CD14-positive monocyte (primary cell): ENCODE measurements at regions not wholly inside any gene's neighbourhood (a gene's known extent, or its start where the extent isn't known, plus 50 kb on each side); places are given as distances from the start of the nearest gene placed in this dataset.

ENCODE experiments used
- DNase-seq, 3 donors: peaks; one replicate each; pipeline ENCODE4 v3.0.0-alpha.2; 2011 to 2022
- H2AFZ ChIP-seq: 2 replicates; pipeline ENCODE4 v1.6.0; 2012; ENCODE audit warnings: mild to moderate bottlenecking, low read depth, low read length, inconsistent platforms; ENCODE audit not compliant: insufficient read depth, poor library complexity, severe bottlenecking
- H3K27ac ChIP-seq, 2 donors: 1 replicate in 1 of 2; 2 replicates in 1 of 2; pipeline ENCODE4 v1.5.1; 2012 to 2013; ENCODE audit warnings: low read length in 2 of 2, control low read depth in 1 of 2, inconsistent platforms in 1 of 2, low read depth in 1 of 2, mild to moderate bottlenecking in 1 of 2
- H3K27me3 ChIP-seq, 2 donors: one replicate each; pipeline versions ENCODE4 v1.6.0 to v1.6.1; 2011 to 2013; ENCODE audit warnings: low read length in 2 of 2; ENCODE audit not compliant: control insufficient read depth in 2 of 2, insufficient read depth in 2 of 2
- H3K36me3 ChIP-seq, 2 donors: replicated peaks in 1 of 2; 1 replicate in 1 of 2; 2 replicates in 1 of 2; pipeline versions ENCODE4 v1.5.1 to v1.6.1; 2012 to 2013; ENCODE audit warnings: low read length in 2 of 2, control low read depth in 1 of 2, inconsistent platforms in 1 of 2, mild to moderate bottlenecking in 1 of 2; ENCODE audit not compliant: insufficient read depth in 2 of 2, control insufficient read depth in 1 of 2
- H3K4me1 ChIP-seq, 2 donors: 1 replicate in 1 of 2; 2 replicates in 1 of 2; pipeline versions ENCODE4 v1.5.1 to v1.6.1; 2012 to 2013; ENCODE audit warnings: low read length in 2 of 2, control low read depth in 1 of 2, inconsistent platforms in 1 of 2, mild to moderate bottlenecking in 1 of 2, moderate library complexity in 1 of 2; ENCODE audit not compliant: insufficient read depth in 2 of 2, control insufficient read depth in 1 of 2
- H3K4me2 ChIP-seq: replicated peaks from 2 replicates; pipeline ENCODE3; 2012; ENCODE audit warnings: low read length, moderate library complexity, mild to moderate bottlenecking; ENCODE audit not compliant: poor library complexity, severe bottlenecking; ENCODE audit errors: extremely low read depth
- H3K4me3 ChIP-seq, 3 experiments: fragments of 200-600 bp in 1 of 3; sonication (generic) in 1 of 3; replicated peaks in 1 of 3; 1 replicate in 2 of 3; 2 replicates in 1 of 3; pipeline ENCODE4 v1.5.1; 2011 to 2013; ENCODE audit warnings: low read length in 3 of 3, mild to moderate bottlenecking in 3 of 3, control low read depth in 2 of 3, low read depth in 2 of 3, inconsistent platforms in 1 of 3, moderate library complexity in 1 of 3
- H3K79me2 ChIP-seq: 2 replicates; pipeline ENCODE4 v1.6.0; 2012; ENCODE audit warnings: mild to moderate bottlenecking, control low read depth, inconsistent platforms, low read length, moderate library complexity; ENCODE audit not compliant: insufficient read depth
- H3K9ac ChIP-seq: 2 replicates; pipeline ENCODE4 v1.6.0; 2017; ENCODE audit warnings: low read length, mild to moderate bottlenecking; ENCODE audit not compliant: insufficient read depth, poor library complexity, severe bottlenecking
- H3K9me3 ChIP-seq, 2 donors: replicated peaks in 1 of 2; 1 replicate in 1 of 2; 2 replicates in 1 of 2; pipeline versions ENCODE4 v1.5.1 to v1.6.1; 2012 to 2013; ENCODE audit warnings: low read length in 2 of 2, control low read depth in 1 of 2; ENCODE audit not compliant: control insufficient read depth in 1 of 2, insufficient read depth in 1 of 2
- H4K20me1 ChIP-seq: 2 replicates; pipeline ENCODE4 v1.6.0; 2012; ENCODE audit warnings: mild to moderate bottlenecking, low read length, control low read depth, moderate library complexity; ENCODE audit not compliant: insufficient read depth
- H3K27ac Mint-ChIP-seq, 7 donors: one replicate each; pipeline ENCODE4 v1.8.0; 2020; ENCODE audit warnings: mild to moderate bottlenecking in 7 of 7, mixed read lengths in 7 of 7, moderate library complexity in 6 of 7, inconsistent platforms in 2 of 7
- H3K27me3 Mint-ChIP-seq, 3 donors: one replicate each; pipeline ENCODE4 v1.8.0; 2021 to 2022; ENCODE audit warnings: low read depth in 3 of 3, mild to moderate bottlenecking in 3 of 3, mixed read lengths in 3 of 3, moderate library complexity in 3 of 3, inconsistent platforms in 1 of 3
- H3K36me3 Mint-ChIP-seq, 2 donors: one replicate each; pipeline ENCODE4 v1.8.0; 2020; ENCODE audit warnings: mixed read lengths in 2 of 2, inconsistent platforms in 1 of 2, mild to moderate bottlenecking in 1 of 2
- H3K4me1 Mint-ChIP-seq: one replicate; pipeline ENCODE4 v1.8.0; 2020; ENCODE audit warnings: mild to moderate bottlenecking, mixed read lengths
- H3K4me3 Mint-ChIP-seq, 2 donors: one replicate each; pipeline ENCODE4 v1.8.0; 2020; ENCODE audit warnings: mild to moderate bottlenecking in 2 of 2, mixed read lengths in 2 of 2, moderate library complexity in 1 of 2
- H3K9me3 Mint-ChIP-seq, 7 donors: one replicate each; pipeline ENCODE4 v1.8.0; 2020 to 2022; ENCODE audit warnings: mixed read lengths in 7 of 7, mild to moderate bottlenecking in 6 of 7, moderate library complexity in 6 of 7, inconsistent platforms in 2 of 7
- CTCF ChIP-seq: fragments of 200-600 bp; IDR thresholded peaks from one replicate; pipeline ENCODE4 v1.8.0; 2022; ENCODE audit warnings: antibody characterized with exemption, mild to moderate bottlenecking
- WGBS: methylation state at CpG from one replicate; pipeline ENCODE4 v1.1.5; 2013; ENCODE audit warnings: missing lambda C conversion rate; ENCODE audit not compliant: insufficient coverage; 5-methylcytosine and 5-hydroxymethylcytosine counted together
- intact Hi-C, 2 donors: fragments of 100-400 bp; cut with micrococcal nuclease; formaldehyde crosslinking; loops; one replicate each; pipeline versions ENCODE4 v1.15.0 to v1.15.1; 2023

GRCh38 chr12:66900616-66901015, 221.7 kb upstream of the GRIP1 start:
- H3K9me3 Mint-ChIP-seq, result no peaks in the 10 kb centered on the region
- no peaks in the 10 kb centered on the region for H3K27me3 Mint-ChIP-seq
- no CpG with 5 or more reads among the region's 2 CpGs for WGBS
- no peak overlapping the region for H3K4me3 Mint-ChIP-seq
- H3K9ac ChIP-seq, result no peak overlapping the region
- no peaks in the 10 kb centered on the region for H3K36me3 Mint-ChIP-seq
- no peaks in the 10 kb centered on the region for H4K20me1 ChIP-seq
- no peak for TF ChIP-seq CTCF
- H3K27ac ChIP-seq, result peak overlapping the region in 1 of 2 donors; percentile 60
- DNase-seq, result no peak
- no peaks in the 10 kb centered on the region for H3K9me3 ChIP-seq
- peak overlapping the region; percentile 44 for H2AFZ ChIP-seq
- peaks cover 13 to 18% of the 10 kb centered on the region in 2 donors for H3K4me1 ChIP-seq
- peaks cover 27% of the 10 kb centered on the region for H3K4me1 Mint-ChIP-seq
- H3K79me2 ChIP-seq, result no peaks in the 10 kb centered on the region
- H3K4me2 ChIP-seq, result no peak overlapping the region
- no peaks in the 10 kb centered on the region for H3K36me3 ChIP-seq
- H3K27me3 ChIP-seq, result no peaks in the 10 kb centered on the region
- intact Hi-C loops, result no loop called here
- H3K4me3 ChIP-seq, result no peak overlapping the region
- H3K27ac Mint-ChIP-seq, result peak overlapping the region in 4 of 7 donors; percentile 11 to 69 (median 48)

- WGBS, result 80% methylated on average over 1 of the region's 4 CpGs
- H3K4me3 ChIP-seq, result peak overlapping the region in 1 of 3 experiments; percentile 6
- TF ChIP-seq CTCF, result no peak
- intact Hi-C loops, result no loop called here
- peak overlapping the region in 1 of 2 donors; percentile 53 for H3K4me3 Mint-ChIP-seq
- no peaks in the 10 kb centered on the region for H3K9me3 Mint-ChIP-seq
- peak overlapping the region; percentile 44 for H2AFZ ChIP-seq
- peaks cover 0 to 2% (median 0%) of the 10 kb centered on the region in 3 donors for H3K27me3 Mint-ChIP-seq
- peaks cover 24% of the 10 kb centered on the region for H3K4me1 Mint-ChIP-seq
- peak overlapping the region in 1 of 2 donors; percentile 60 for H3K27ac ChIP-seq
- no peaks in the 10 kb centered on the region for H3K27me3 ChIP-seq
- no peak overlapping the region for H3K9ac ChIP-seq
- H3K4me2 ChIP-seq, result peak overlapping the region; percentile 21
- no peaks in the 10 kb centered on the region for H3K36me3 ChIP-seq
- H3K27ac Mint-ChIP-seq, result peak overlapping the region in 3 of 7 donors; percentile 11 to 69 (median 30)
- DNase-seq, result peak in 2 of 3 donors; percentile 4 to 5
- H3K79me2 ChIP-seq, result no peaks in the 10 kb centered on the region
- H3K9me3 ChIP-seq, result no peaks in the 10 kb centered on the region
- H3K36me3 Mint-ChIP-seq, result no peaks in the 10 kb centered on the region
- peaks cover 13 to 18% of the 10 kb centered on the region in 2 donors for H3K4me1 ChIP-seq
- H4K20me1 ChIP-seq, result no peaks in the 10 kb centered on the region
These were observed 222.5 kb upstream of the GRIP1 start for GRCh38 chr12:66901138-66901932.
